Liver (tissue), 8 donors: ENCODE measurements at regions not wholly inside any gene's neighbourhood (a gene's known extent, or its start where the extent isn't known, plus 50 kb on each side); places are given as distances from the start of the nearest gene placed in this dataset.

Source experiments
- DNase-seq: peaks from one replicate; pipeline ENCODE4 v3.0.0-alpha.2; 2017; ENCODE audit warnings: low spot score
- H3K27ac ChIP-seq, 2 donors: one replicate each; pipeline ENCODE4 v1.7.0; 2013; ENCODE audit warnings: inconsistent platforms in 2 of 2, low read length in 2 of 2, control low read depth in 1 of 2, low read depth in 1 of 2, mild to moderate bottlenecking in 1 of 2
- H3K27me3 ChIP-seq, 4 donors: one replicate each; pipeline versions ENCODE4 v1.6.1 to v1.7.0; 2013; ENCODE audit warnings: low read length in 3 of 4, inconsistent platforms in 1 of 4, mild to moderate bottlenecking in 1 of 4, moderate library complexity in 1 of 4; ENCODE audit not compliant: control insufficient read depth in 4 of 4, insufficient read depth in 4 of 4
- H3K36me3 ChIP-seq, 4 donors: one replicate each; pipeline versions ENCODE4 v1.6.1 to v1.7.0; 2013; ENCODE audit warnings: low read length in 3 of 4, mild to moderate bottlenecking in 3 of 4, low read depth in 1 of 4, moderate library complexity in 1 of 4; ENCODE audit not compliant: control insufficient read depth in 4 of 4, insufficient read depth in 3 of 4
- H3K4me1 ChIP-seq, 4 donors: one replicate each; pipeline versions ENCODE4 v1.6.1 to v1.7.0; 2013; ENCODE audit warnings: low read length in 3 of 4, mild to moderate bottlenecking in 3 of 4, moderate library complexity in 1 of 4; ENCODE audit not compliant: control insufficient read depth in 4 of 4, insufficient read depth in 4 of 4
- H3K4me3 ChIP-seq, 3 donors: one replicate each; pipeline versions ENCODE4 v1.6.1 to v1.7.0; 2013; ENCODE audit warnings: low read length in 3 of 3, control low read depth in 1 of 3, low read depth in 1 of 3, mild to moderate bottlenecking in 1 of 3
- H3K9ac ChIP-seq, 2 donors: one replicate each; pipeline ENCODE4 v1.7.0; 2013; ENCODE audit warnings: low read length in 2 of 2, mild to moderate bottlenecking in 2 of 2, moderate library complexity in 2 of 2, control low read depth in 1 of 2, low read depth in 1 of 2
- H3K9me3 ChIP-seq, 4 donors: one replicate each; pipeline versions ENCODE4 v1.6.1 to v1.7.0; 2013; ENCODE audit warnings: low read length in 3 of 4; ENCODE audit not compliant: control insufficient read depth in 4 of 4
- ATF3 ChIP-seq: IDR thresholded peaks from 2 replicates; pipeline ENCODE4 v1.6.1; 2016; ENCODE audit warnings: antibody characterized with exemption
- EGR1 ChIP-seq, 2 donors: IDR thresholded peaks; 2 replicates each; pipeline ENCODE4 v1.6.1; 2016 to 2018; ENCODE audit warnings: antibody characterized with exemption in 2 of 2, low read depth in 2 of 2
- FOXA1 ChIP-seq: IDR thresholded peaks from 2 replicates; pipeline ENCODE4 v1.6.1; 2016; ENCODE audit warnings: antibody characterized with exemption
- FOXA2 ChIP-seq: IDR thresholded peaks from 2 replicates; pipeline ENCODE4 v1.6.1; 2016; ENCODE audit warnings: antibody characterized with exemption
- GABPA ChIP-seq, 2 donors: IDR thresholded peaks in 1 of 2; conservative IDR thresholded peaks in 1 of 2; 2 replicates each; pipeline ENCODE4 v1.6.1; 2016; ENCODE audit warnings: antibody characterized with exemption in 2 of 2, mild to moderate bottlenecking in 1 of 2, moderate library complexity in 1 of 2
- HNF4A ChIP-seq, 2 donors: conservative IDR thresholded peaks; 2 replicates each; pipeline ENCODE4 v1.6.1; 2016; ENCODE audit warnings: antibody characterized with exemption in 2 of 2, mild to moderate bottlenecking in 2 of 2
- HNF4G ChIP-seq: IDR thresholded peaks from 2 replicates; pipeline ENCODE4 v1.6.1; 2016; ENCODE audit warnings: antibody characterized with exemption
- JUND ChIP-seq, 2 donors: IDR thresholded peaks; 2 replicates each; pipeline ENCODE4 v1.6.1; 2016; ENCODE audit warnings: antibody characterized with exemption in 2 of 2
- NR2F2 ChIP-seq: IDR thresholded peaks from 2 replicates; pipeline ENCODE4 v1.6.1; 2016; ENCODE audit warnings: antibody characterized with exemption
- RAD21 ChIP-seq, 2 donors: IDR thresholded peaks; 2 replicates each; pipeline ENCODE4 v1.6.1; 2016; ENCODE audit warnings: antibody characterized with exemption in 2 of 2, mild to moderate bottlenecking in 2 of 2
- RXRA ChIP-seq, 2 donors: IDR thresholded peaks; 2 replicates each; pipeline ENCODE4 v1.6.1; 2017 to 2018; ENCODE audit warnings: antibody characterized with exemption in 2 of 2, mild to moderate bottlenecking in 1 of 2
- SP1 ChIP-seq: IDR thresholded peaks from 2 replicates; pipeline ENCODE4 v1.6.1; 2018; ENCODE audit warnings: antibody characterized with exemption, mild to moderate bottlenecking
- TAF1 ChIP-seq: conservative IDR thresholded peaks from 2 replicates; pipeline ENCODE4 v1.6.1; 2016; ENCODE audit warnings: antibody characterized with exemption, mild to moderate bottlenecking
- YY1 ChIP-seq: IDR thresholded peaks from 2 replicates; pipeline ENCODE4 v1.6.1; 2016; ENCODE audit warnings: antibody characterized with exemption, mild to moderate bottlenecking
- ZBTB33 ChIP-seq: IDR thresholded peaks from 2 replicates; pipeline ENCODE4 v1.6.1; 2016; ENCODE audit warnings: antibody characterized with exemption
- WGBS: extraction: QIAGEN DNeasy Blood & Tissue Kit; methylation state at CpG from one replicate; pipeline ENCODE4 v1.1.7; 2013; 5-methylcytosine and 5-hydroxymethylcytosine counted together
- TF ChIP-seq, protein P1 (sequence below): fragments of 150-350 bp; IDR thresholded peaks from 2 replicates; pipeline ENCODE4 v1.5.1; 2017; ENCODE audit warnings: improper control_type of control experiment, low read depth, low read length; ENCODE audit not compliant: missing input control
- TF ChIP-seq, protein P2 (sequence below): IDR thresholded peaks from 2 replicates; pipeline ENCODE4 v1.6.1; 2016; ENCODE audit warnings: antibody characterized with exemption, mild to moderate bottlenecking
- TF ChIP-seq, protein P3 (sequence below): IDR thresholded peaks from 2 replicates; pipeline ENCODE4 v1.6.1; 2016; ENCODE audit warnings: antibody characterized with exemption
- donor health status: healthy.
- donor health status: healthy.
- donor health status: healthy.
- donor health status: healthy.
- donor health status: healthy.

- no peak for TF ChIP-seq FOXA2
- TF ChIP-seq RXRA (IDR thresholded peaks at IDR 0.05): no peak
- no peak for TF ChIP-seq NR2F2
- TF ChIP-seq, protein P1, sequence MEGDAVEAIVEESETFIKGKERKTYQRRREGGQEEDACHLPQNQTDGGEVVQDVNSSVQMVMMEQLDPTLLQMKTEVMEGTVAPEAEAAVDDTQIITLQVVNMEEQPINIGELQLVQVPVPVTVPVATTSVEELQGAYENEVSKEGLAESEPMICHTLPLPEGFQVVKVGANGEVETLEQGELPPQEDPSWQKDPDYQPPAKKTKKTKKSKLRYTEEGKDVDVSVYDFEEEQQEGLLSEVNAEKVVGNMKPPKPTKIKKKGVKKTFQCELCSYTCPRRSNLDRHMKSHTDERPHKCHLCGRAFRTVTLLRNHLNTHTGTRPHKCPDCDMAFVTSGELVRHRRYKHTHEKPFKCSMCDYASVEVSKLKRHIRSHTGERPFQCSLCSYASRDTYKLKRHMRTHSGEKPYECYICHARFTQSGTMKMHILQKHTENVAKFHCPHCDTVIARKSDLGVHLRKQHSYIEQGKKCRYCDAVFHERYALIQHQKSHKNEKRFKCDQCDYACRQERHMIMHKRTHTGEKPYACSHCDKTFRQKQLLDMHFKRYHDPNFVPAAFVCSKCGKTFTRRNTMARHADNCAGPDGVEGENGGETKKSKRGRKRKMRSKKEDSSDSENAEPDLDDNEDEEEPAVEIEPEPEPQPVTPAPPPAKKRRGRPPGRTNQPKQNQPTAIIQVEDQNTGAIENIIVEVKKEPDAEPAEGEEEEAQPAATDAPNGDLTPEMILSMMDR: no peak
- no peak for TF ChIP-seq EGR1 (IDR thresholded peaks at IDR 0.05; ENCODE audit: low read depth in 2 of 2)
- TF ChIP-seq, protein P2, sequence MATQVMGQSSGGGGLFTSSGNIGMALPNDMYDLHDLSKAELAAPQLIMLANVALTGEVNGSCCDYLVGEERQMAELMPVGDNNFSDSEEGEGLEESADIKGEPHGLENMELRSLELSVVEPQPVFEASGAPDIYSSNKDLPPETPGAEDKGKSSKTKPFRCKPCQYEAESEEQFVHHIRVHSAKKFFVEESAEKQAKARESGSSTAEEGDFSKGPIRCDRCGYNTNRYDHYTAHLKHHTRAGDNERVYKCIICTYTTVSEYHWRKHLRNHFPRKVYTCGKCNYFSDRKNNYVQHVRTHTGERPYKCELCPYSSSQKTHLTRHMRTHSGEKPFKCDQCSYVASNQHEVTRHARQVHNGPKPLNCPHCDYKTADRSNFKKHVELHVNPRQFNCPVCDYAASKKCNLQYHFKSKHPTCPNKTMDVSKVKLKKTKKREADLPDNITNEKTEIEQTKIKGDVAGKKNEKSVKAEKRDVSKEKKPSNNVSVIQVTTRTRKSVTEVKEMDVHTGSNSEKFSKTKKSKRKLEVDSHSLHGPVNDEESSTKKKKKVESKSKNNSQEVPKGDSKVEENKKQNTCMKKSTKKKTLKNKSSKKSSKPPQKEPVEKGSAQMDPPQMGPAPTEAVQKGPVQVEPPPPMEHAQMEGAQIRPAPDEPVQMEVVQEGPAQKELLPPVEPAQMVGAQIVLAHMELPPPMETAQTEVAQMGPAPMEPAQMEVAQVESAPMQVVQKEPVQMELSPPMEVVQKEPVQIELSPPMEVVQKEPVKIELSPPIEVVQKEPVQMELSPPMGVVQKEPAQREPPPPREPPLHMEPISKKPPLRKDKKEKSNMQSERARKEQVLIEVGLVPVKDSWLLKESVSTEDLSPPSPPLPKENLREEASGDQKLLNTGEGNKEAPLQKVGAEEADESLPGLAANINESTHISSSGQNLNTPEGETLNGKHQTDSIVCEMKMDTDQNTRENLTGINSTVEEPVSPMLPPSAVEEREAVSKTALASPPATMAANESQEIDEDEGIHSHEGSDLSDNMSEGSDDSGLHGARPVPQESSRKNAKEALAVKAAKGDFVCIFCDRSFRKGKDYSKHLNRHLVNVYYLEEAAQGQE: no peak
- no peak for TF ChIP-seq FOXA1
- no peak overlapping the region for H3K4me3 ChIP-seq
- no peak for DNase-seq
- H3K36me3 ChIP-seq: no peaks in the 10 kb centered on the region
- H3K27me3 ChIP-seq: no peaks in the 10 kb centered on the region
- H3K9ac ChIP-seq: no peak overlapping the region
- peaks cover 6 to 22% (median 18%) of the 10 kb centered on the region in 4 donors for H3K4me1 ChIP-seq
- H3K27ac ChIP-seq: no peak overlapping the region
- no peaks in the 10 kb centered on the region for H3K9me3 ChIP-seq
- WGBS: 69% methylated on average over 6 of the region's 6 CpGs
Measured at GRCh38 chr12:116672842-116673516, 64.9 kb downstream of the SPRING1 start.

DNA sequence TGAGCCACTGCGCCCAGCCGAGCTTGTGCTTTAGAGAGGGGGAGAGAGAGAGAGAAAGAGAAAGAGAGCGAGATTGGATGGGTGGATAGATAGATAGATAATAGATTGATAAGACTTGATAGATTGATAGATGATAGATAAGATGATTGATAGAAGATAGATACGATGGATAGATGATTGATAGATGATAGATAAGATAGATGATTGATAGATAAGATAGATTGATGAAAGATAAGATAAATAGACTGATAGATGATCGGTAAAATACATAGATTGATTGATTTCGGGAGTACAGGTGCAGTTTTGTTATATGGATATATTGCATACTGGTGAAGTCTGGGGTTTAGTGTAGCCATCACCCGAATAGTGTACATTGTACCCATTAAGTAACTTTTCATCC, 65.9 kb downstream of the SPRING1 start:
- Histone ChIP-seq H3K9ac (no peak overlapping the region), H3K36me3 (no peaks in the 10 kb centered on the region), H3K27me3 (no peaks in the 10 kb centered on the region), H3K27ac (no peak overlapping the region), H3K4me1 (peaks cover 5 to 17% (median 13%) of the 10 kb centered on the region in 4 donors), H3K9me3 (no peaks in the 10 kb centered on the region), H3K4me3 (no peak overlapping the region)
- WGBS: 88% methylated on average over 7 of the region's 7 CpGs
- TF ChIP-seq, protein P2: no peak
- TF ChIP-seq GABPA (IDR thresholded peaks at IDR 0.05 in 1 of 2, conservative IDR thresholded peaks at IDR 0.05 in 1 of 2) (no peak), YY1 (no peak), FOXA2 (no peak), ATF3 (no peak), HNF4G (no peak), FOXA1 (no peak), HNF4A (conservative IDR thresholded peaks at IDR 0.05) (no peak), NR2F2 (no peak), SP1 (no peak), TAF1 (no peak), EGR1 (IDR thresholded peaks at IDR 0.05; ENCODE audit: low read depth in 2 of 2) (no peak), JUND (IDR thresholded peaks at IDR 0.05) (no peak), RXRA (IDR thresholded peaks at IDR 0.05) (no peak), RAD21 (IDR thresholded peaks at IDR 0.05) (no peak), ZBTB33 (no peak)
- TF ChIP-seq, protein P1: no peak
- TF ChIP-seq, protein P3, sequence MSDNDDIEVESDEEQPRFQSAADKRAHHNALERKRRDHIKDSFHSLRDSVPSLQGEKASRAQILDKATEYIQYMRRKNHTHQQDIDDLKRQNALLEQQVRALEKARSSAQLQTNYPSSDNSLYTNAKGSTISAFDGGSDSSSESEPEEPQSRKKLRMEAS: no peak
- DNase-seq: no peak
